KG1 (cell line): ENCODE measurements at regions not wholly inside any gene's neighbourhood (a gene's known extent, or its start where the extent isn't known, plus 50 kb on each side); places are given as distances from the start of the nearest gene placed in this dataset.

Experiments
- DNase-seq: peaks from one replicate; lab custom pipeline; 2025; lab: John Stamatoyannopoulos, UW

DNA sequence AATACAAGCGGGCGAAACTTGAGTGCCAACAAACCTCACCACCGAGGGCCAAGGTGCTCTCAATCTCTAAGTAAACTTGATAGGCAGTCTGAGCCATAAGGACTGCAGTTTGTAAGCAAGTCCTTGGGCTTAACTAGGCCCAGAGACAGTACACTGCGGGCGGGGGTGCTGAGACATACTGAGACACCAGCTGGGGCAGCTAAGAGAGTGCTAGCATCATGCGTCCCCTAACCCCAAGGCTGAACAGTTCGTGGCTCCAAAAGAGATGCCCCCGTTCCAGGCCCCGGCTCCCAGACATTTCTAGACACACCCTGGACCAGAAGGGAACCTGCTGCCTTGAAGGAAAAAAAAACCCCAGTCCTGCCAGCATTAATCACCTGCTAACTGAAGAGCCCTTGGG is 126.8 kb upstream of the PRDX4 start:
- no peak for DNase-seq

GRCh38 chrX:23548164-23548563 is 119.1 kb upstream of the PRDX4 start:
- DNase-seq, result no peak

- DNase-seq, result no peak
Measured at GRCh38 chrX:23552303-23552702, 115.0 kb upstream of the PRDX4 start.

- DNase-seq, result no peak
Measured at GRCh38 chrX:23554304-23554703, 113.0 kb upstream of the PRDX4 start.

DNA sequence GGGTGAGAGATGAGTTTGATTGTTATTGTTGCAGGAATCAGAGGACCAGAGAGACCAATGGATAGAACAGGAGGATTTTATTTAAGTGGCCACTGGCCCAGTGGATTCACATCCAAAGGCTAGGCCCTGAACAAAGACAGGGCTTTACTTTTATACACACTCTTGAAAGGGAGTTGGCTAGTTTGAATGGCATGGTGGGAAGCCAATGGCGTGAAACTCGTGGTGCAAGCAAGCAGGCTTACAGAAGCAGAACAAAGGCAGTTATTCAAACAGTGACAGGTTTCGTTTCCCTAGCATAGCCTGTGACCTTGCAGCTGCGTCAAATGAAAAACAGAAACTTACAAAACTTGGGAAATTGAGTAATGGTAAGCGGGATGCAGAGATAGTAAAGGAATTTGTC is 110.2 kb upstream of the PRDX4 start:
- no peak for DNase-seq

- DNase-seq, result no peak
Measured at GRCh38 chrX:23559975-23560374, 107.3 kb upstream of the PRDX4 start.

GRCh38 chrX:23570674-23571343 is 96.5 kb upstream of the PRDX4 start:
- no peak for DNase-seq

DNA sequence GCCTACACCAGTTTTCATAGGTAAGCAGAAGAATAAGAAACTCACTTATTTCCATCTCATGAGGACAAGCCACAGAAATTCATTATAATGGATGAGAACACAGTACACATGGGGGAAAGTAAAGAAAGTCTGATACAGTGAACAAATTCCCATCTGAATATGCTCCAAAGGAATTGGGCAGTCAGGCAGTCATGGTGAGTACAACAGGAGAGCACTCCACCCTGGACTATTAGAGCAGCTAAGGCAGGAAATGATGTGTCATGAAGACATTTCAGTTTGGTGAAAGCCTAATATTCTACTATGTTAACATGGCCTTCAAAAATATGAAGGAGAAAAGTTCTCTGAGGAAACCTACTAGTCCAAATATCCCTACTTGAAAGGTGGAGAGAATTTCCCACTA is 92.0 kb upstream of the PRDX4 start:
- no peak for DNase-seq

- DNase-seq, result no peak
Measured at GRCh38 chrX:23578079-23578478, 89.2 kb upstream of the PRDX4 start.

- DNase-seq, result no peak
Measured at GRCh38 chrX:23589496-23589895, 77.8 kb upstream of the PRDX4 start.

GRCh38 chrX:23592741-23593140 is 74.6 kb upstream of the PRDX4 start:
- DNase-seq, result no peak

DNA sequence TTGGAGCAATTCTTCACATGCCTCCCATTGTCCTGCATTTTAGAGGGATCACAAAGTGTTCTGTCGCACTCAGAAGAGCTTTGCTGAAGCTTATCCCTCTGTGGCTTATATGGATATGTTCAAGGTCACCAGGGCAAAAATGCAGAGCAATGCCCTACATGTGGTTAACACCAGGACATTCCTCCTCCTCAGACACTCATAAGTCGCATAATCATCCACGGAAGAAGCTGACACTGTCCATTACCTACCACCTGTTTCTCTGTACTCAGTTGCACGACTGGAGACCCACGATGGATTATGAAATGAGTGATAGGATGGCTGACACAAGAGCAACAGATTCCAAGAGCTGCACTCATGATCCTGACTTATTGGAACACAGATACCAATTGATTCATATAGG is 68.7 kb upstream of the PRDX4 start:
- DNase-seq, result no peak

GRCh38 chrX:23603501-23603900 is 63.8 kb upstream of the PRDX4 start:
- no peak for DNase-seq

DNA sequence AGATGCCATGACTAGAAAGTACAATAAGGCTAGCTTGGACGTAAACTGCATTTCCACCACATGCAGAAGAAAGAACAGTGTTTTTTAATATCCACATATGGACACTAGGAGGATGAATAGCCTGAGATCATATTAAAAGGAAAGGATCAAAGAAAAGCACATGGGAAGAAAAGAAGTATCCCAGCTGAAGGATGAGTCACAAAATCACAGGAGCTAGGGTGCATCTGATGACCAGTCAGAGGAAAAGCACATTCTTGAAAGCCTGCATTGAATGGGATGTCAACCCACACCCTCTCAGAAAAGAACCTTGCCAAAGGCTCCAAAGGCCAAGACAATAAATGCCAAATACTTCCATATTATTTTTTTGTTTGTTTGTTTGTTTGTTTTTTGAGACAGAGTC is 56.8 kb upstream of the PRDX4 start:
- no peak for DNase-seq

GRCh38 chrX:23612846-23613245 is 54.4 kb upstream of the PRDX4 start:
- no peak for DNase-seq

DNA sequence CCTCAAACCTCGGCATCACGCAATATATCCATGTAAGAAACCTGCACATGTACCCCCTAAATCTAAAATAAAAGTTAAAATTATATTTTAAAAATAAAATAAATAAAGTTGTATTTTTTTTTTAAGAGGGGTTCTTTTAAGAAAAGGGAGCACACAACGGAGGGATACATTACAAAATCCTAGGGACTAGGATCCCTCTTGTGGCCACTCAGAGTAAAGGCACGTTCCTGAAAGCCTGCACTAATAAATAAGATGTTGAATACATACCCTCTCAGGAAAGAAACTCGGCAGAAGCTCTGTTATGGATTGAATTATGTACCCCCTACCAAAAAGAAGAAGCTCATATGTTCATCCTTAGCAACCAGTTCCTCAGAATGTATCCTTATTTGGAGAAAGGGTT is 50.9 kb upstream of the PRDX4 start:
- DNase-seq, result no peak
